Omental fat pad (tissue), 3 donors: ENCODE measurements at regions not wholly inside any gene's neighbourhood (a gene's known extent, or its start where the extent isn't known, plus 50 kb on each side); places are given as distances from the start of the nearest gene placed in this dataset.

Source experiments
- ATAC-seq: fragments of 150-250 bp; one replicate; pipeline ENCODE4 v1.9.1; 2016; ENCODE audit warnings: mild to moderate bottlenecking, moderate library complexity; ENCODE audit not compliant: low FRiP score
- DNase-seq: peaks from one replicate; pipeline ENCODE4 v3.0.0-alpha.2; 2019; ENCODE audit warnings: low spot score
- TF ChIP-seq, protein P1 (sequence below), 3 donors: fragments of 450-650 bp; IDR thresholded peaks; one replicate each; pipeline ENCODE4 v1.5.1; 2016 to 2017; ENCODE audit warnings: antibody characterized with exemption in 3 of 3, mild to moderate bottlenecking in 3 of 3, moderate library complexity in 2 of 3

DNA sequence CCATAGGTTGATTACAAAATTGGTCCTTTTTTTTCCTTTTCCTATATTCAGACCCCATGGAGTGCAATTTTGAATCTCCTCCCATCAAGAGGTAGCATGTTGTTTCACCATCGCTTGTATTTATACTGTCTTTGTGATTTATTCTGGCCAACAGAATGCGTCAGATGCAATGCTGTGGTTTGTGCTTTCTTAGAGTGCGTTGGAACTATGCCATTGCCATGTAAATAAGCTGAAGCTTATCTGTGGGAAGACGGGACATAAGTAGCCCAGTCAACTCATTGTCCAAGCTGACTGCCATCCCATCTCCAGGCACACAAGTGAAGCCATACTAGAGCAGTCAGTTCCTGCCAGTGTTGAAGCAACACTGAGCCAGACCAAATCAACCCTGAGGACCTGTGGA is 1339.3 kb upstream of the GOT2 start:
- TF ChIP-seq, protein P1, sequence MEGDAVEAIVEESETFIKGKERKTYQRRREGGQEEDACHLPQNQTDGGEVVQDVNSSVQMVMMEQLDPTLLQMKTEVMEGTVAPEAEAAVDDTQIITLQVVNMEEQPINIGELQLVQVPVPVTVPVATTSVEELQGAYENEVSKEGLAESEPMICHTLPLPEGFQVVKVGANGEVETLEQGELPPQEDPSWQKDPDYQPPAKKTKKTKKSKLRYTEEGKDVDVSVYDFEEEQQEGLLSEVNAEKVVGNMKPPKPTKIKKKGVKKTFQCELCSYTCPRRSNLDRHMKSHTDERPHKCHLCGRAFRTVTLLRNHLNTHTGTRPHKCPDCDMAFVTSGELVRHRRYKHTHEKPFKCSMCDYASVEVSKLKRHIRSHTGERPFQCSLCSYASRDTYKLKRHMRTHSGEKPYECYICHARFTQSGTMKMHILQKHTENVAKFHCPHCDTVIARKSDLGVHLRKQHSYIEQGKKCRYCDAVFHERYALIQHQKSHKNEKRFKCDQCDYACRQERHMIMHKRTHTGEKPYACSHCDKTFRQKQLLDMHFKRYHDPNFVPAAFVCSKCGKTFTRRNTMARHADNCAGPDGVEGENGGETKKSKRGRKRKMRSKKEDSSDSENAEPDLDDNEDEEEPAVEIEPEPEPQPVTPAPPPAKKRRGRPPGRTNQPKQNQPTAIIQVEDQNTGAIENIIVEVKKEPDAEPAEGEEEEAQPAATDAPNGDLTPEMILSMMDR (IDR thresholded peaks at IDR 0.05): no peak
- ATAC-seq (no peak), DNase-seq (no peak)

DNA sequence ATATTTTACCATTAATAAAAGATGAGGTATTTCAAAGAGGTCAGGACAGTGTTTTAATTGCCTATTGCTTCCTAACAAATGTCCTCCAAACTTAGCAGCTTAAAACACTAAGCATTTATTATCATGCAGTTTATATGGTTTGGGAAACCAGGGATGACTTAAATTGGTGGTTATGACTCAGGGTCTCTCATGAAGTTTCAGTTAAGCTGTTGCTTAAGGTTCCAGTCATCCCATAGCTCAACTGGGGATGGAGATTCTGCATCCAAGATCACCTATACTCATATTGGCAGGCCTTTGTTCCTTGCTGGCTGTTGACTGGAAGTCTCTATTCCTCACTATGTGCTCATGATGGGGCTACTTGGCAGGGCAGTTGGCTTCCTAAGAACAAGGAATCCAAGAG is 1329.9 kb upstream of the GOT2 start:
- ATAC-seq (no peak), DNase-seq (no peak)
- TF ChIP-seq, protein P1 (IDR thresholded peaks at IDR 0.05): no peak

DNA sequence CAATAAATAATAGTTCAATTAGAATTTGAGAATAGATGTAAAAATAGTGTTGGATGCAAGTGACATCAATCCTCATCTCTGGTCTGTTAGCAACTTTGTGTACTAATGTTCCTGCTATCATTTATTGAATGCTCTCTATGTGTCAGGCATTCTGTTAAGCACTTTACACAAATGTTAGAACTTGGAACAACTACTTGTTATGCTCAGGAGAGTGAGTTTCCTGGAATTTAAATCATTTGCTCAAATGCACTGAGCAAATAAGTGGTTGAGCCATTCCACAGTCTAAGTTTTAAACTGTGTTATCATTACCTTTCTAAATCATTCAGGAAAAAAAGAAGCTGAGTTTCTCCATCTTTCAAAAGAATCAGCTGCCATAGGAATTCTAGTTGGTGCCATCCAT is 1327.3 kb upstream of the GOT2 start:
- TF ChIP-seq, protein P1 (IDR thresholded peaks at IDR 0.05): no peak
- ATAC-seq (no peak), DNase-seq (no peak)

DNA sequence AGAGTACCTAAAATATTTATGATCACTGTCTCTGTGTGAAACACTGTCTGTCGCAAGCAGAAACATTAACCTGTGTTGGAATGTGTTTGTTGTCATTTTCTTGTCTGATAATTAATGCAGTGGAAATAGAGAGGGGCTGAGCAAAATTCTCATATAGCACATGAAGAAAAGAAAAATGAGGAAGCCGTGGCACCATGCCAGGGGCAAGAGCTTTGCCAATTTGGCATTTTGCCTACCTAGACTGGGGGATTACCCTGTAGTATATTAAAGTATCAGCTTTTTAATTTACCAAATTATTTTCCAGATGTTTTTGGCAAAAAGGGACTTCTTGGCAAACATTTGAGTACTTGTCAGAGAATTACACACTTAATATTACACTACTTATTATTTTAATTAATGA is 1326.6 kb upstream of the GOT2 start:
- ATAC-seq (no peak), DNase-seq (no peak)
- TF ChIP-seq, protein P1 (IDR thresholded peaks at IDR 0.05): no peak

DNA sequence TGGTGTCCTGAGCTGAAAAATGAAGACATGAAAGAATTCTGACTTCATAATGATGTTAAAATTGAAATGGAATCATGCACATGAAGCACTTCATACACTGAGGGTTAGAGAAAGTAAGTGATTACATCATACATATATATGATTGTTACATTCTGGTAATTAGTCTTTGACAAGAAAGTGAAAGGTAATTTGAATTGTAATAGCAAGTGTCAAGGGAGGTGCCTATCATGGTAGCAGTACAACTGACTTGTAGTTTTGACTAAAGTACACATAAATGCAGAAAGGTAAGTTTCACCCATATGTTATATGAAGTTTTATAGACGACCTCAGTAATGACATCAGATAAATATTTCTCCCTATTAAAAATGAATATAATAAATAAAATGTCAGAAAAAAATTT is 1325.0 kb upstream of the GOT2 start:
- no peak for ATAC-seq

DNA sequence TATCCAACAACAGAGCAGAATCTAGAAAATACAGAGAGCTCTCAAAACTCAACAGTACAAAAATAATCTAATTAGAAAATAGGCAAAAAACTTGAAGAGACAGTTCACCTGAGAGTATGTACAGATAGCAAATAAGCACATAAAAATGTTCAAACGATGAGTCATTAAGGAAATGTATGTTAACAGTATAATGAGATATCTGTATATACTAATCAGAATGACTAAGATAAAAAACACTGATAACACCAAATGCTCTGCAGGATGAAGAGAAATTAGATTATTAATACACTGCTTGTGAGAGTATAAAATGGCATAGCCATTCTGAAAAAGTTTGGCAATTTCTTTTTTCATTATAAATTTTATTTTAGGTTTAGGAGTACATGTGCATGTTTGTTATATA is 1307.6 kb upstream of the GOT2 start:
- ATAC-seq (no peak), DNase-seq (no peak)
- TF ChIP-seq, protein P1 (IDR thresholded peaks at IDR 0.05): no peak

More for the DNA sequence above, 1325.0 kb upstream of the GOT2 start:
- no peak for DNase-seq
- TF ChIP-seq, protein P1 (IDR thresholded peaks at IDR 0.05): no peak

DNA sequence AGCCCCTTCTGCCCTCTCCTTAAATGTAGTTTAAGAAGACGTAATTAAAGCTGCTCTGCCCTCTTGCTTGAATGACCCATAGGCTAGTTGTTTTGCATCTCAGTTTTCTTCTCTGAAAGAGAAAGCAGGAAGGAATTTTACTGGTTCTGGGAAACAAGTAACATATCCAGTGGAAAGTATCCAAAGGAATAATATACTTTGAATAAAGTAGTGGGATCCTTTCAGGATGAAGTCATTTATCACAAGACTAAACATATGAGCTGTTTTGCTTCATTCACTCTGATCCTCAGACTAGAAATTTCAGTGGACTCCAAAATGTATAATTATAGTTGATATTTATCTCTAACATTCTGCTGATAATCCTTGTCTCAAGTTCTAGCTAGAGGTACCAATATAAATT is 1297.6 kb upstream of the GOT2 start:
- TF ChIP-seq, protein P1 (IDR thresholded peaks at IDR 0.05): no peak
- DNase-seq: no peak

More for the DNA sequence above, 1297.6 kb upstream of the GOT2 start:
- no peak for ATAC-seq
